Activated naive CD4-positive, alpha-beta T cell treated with anti-CD3 and anti-CD28 coated beads, Interleukin-2, amount 50 U/mL, for 72 hours (primary cell): ENCODE measurements at regions not wholly inside any gene's neighbourhood (a gene's known extent, or its start where the extent isn't known, plus 50 kb on each side); places are given as distances from the start of the nearest gene placed in this dataset.

ENCODE experiments used
- ATAC-seq, 2 donors: fragments of 150-1000 bp; cut with Tn5 transposase; 2 replicates each; pipeline ENCODE4 v1.10.0; 2021; ENCODE audit warnings: mild to moderate bottlenecking in 2 of 2, moderate library complexity in 2 of 2
- DNase-seq, 2 donors: peaks; one replicate each; pipeline ENCODE4 v3.0.0; 2021 to 2022; ENCODE audit warnings: low spot score in 2 of 2
- H3K27ac Mint-ChIP-seq, 2 donors: one replicate each; pipeline ENCODE4 v1.8.0; 2022; ENCODE audit warnings: mild to moderate bottlenecking in 2 of 2, mixed read lengths in 2 of 2
- H3K36me3 Mint-ChIP-seq, 2 donors: one replicate each; pipeline ENCODE4 v1.8.0; 2022; ENCODE audit warnings: mixed read lengths in 2 of 2
- H3K9me3 Mint-ChIP-seq, 2 donors: one replicate each; pipeline ENCODE4 v1.8.0; 2022; ENCODE audit warnings: mixed read lengths in 2 of 2

- ATAC-seq (peak in 1 of 2 donors; percentile 77), DNase-seq (no peak)
- peak overlapping the region in 1 of 2 donors; percentile 27 for H3K27ac Mint-ChIP-seq
- peaks cover 7% of the 10 kb centered on the region in 2 donors for H3K9me3 Mint-ChIP-seq
- peaks cover 5 to 6% of the 10 kb centered on the region in 2 donors for H3K36me3 Mint-ChIP-seq
Measured at GRCh38 chr22:44634426-44635321, 67.3 kb upstream of the PRR5 start.

DNA sequence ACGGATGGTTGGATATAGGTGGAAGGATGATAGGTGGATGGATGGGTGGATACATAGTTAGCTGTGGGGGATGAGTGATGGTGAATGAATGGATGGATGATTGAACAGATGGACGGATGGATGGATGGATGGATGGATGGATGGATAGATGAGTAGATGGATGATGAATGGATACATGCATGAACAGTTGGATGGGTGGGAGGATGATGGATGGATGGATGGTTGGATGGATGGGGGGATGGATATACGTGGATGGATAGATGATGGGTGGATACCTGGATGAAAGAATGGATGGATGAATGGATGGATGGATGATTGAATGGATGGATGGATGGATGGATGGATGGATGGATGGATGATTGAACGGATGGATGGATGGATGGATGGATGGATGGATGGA, 68.4 kb upstream of the PRR5 start:
- H3K9me3 Mint-ChIP-seq: peaks cover 7% of the 10 kb centered on the region in 2 donors
- no peak for ATAC-seq
- H3K27ac Mint-ChIP-seq: no peak overlapping the region
- no peak for DNase-seq
- H3K36me3 Mint-ChIP-seq: peaks cover 5 to 6% of the 10 kb centered on the region in 2 donors

DNA sequence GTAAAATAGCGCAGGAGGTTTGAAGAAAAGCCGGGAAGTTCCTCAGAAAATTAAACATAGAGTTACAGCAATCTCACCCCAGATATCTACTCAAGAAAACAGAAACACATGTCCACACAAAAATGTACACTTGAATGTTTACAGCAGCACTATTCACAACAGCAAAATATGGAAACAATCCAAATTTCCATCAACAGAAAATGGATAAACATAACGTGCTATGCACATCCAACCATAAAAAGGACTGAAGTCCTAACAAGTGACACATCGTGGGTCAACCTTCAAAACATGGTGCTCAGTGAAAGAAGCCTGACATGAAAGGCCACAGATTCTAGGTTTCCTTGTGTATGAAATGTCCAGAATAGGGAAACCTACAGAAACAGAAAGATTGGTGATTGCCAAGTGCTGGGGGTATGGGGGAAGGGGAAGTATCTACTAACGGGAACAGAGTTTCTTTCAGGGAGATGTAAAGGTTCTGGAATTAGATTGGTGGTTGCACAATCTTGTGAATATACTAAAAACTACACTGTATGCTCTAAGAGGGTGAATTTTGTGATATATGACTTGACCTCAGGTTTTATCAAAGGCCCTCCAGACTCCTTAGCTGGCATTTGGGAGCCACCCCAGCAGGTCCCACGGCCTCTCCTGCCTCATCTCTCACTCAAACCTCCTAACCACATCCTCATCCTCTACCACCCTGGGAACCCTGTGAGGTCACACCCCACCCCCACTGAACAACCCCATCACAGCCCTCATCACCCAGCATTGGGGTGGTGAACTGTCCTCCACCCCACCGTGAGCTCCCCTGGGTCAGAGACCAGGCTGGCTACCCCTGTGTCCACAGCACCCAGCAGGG, 69.2 kb upstream of the PRR5 start:
- ATAC-seq (peak in 1 of 2 donors; percentile 42), DNase-seq (no peak)
- H3K9me3 Mint-ChIP-seq: peaks cover 7% of the 10 kb centered on the region in 2 donors
- H3K36me3 Mint-ChIP-seq: peaks cover 5 to 6% of the 10 kb centered on the region in 2 donors
- no peak overlapping the region for H3K27ac Mint-ChIP-seq

DNA sequence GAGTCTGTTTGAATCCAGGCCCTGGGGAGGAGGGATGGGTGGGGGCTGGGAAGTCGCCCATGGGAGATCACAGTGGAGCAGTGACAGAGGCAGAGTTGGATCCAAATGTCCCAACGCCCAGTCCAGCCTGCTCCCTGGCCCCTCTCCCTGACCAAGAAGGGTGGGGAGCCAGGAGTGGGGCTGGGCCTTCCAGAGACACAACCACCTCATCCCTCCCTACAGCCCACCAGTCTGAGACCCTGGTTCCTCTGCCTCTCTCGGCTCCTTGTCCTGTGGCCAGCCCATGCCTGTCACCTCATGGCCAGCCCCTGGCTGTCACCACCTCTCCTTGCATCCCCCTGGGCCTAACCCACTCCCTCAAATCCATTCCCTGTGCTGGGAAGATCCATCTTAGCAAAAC, 71.2 kb upstream of the PRR5 start:
- no peak for DNase-seq
- Mint-ChIP-seq H3K27ac (no peak overlapping the region), H3K36me3 (peaks cover 5 to 6% of the 10 kb centered on the region in 2 donors), H3K9me3 (peaks cover 7% of the 10 kb centered on the region in 2 donors)
- no peak for ATAC-seq

DNA sequence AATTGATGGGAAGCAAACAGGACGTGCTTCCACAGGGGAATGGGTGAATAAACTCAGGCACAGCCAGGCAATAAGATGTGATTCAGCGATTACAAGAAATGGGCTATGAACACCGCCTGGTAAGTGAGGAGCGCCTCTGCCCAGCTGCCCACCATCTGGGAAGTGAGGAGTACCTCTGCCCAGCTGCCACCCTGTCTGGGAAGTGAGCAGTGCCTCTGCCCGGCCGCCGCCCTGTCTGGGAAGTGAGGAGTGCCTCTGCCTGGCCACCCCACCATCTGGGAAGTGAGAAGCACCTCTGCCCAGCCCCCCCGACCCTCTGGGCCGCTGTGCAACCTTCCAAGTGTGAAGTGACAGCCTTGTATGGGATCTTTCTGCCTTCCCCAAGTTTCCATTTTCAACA, 73.2 kb upstream of the PRR5 start:
- DNase-seq (no peak), ATAC-seq (no peak)
- H3K36me3 Mint-ChIP-seq: peaks cover 5 to 6% of the 10 kb centered on the region in 2 donors
- H3K9me3 Mint-ChIP-seq: peaks cover 7% of the 10 kb centered on the region in 2 donors
- H3K27ac Mint-ChIP-seq: peak overlapping the region in 1 of 2 donors; percentile 90

DNA sequence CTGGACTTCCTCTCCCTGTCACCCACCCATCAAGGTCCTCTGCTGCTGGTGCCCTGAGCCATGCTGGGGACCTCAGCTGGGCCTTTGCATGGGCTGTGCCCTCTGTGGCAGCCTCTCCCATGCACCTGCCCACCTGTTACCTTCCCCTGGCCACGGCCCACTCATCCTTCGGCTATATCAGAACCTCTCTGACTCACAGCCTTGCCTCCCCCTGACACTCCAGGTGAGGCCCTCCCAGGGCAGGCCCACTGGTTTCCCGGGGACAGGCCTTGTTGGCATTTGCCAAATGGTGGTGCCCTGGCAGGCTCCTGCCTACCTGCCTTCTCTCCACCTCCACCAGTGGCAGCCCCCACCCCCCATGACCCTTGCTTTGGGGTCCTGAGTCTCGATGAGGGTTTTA, 73.7 kb upstream of the PRR5 start:
- H3K36me3 Mint-ChIP-seq: peaks cover 5 to 6% of the 10 kb centered on the region in 2 donors
- peaks cover 7% of the 10 kb centered on the region in 2 donors for H3K9me3 Mint-ChIP-seq
- DNase-seq: no peak
- H3K27ac Mint-ChIP-seq: no peak overlapping the region
- ATAC-seq: no peak

DNA sequence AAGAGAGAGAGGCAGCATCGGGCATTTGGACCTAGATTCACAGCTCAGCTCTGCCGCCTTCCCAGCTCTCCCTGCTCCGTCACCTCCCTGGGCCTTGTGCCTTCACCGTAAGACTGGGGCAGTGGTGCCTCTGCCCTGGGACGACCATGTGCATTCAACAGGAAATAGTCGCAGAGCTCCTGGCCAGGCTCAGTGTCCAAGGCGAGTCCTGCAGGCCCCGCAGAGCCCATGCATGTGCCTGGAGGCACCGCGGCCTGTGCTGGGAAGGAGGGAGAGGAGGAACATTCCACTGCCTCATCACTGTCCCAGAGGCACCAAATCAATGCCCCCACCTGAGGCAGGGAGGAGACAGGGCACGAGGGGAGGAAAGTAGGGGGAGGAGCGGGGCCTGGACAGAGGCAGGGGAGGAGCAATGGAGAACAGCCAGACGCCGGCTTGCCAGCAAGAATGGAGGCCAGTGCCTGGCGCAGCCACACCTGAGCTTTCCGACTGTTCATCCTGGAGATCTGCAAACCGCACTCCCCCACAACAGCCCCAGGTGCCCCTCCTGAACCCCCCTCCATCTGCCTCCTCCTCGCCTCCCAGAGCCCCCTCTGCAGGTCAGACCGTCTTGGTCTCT, 74.4 kb upstream of the PRR5 start:
- Mint-ChIP-seq H3K36me3 (peaks cover 5 to 6% of the 10 kb centered on the region in 2 donors), H3K9me3 (peaks cover 7% of the 10 kb centered on the region in 2 donors), H3K27ac (no peak overlapping the region)
- DNase-seq (no peak), ATAC-seq (no peak)

- Mint-ChIP-seq H3K9me3 (peaks cover 2 to 3% of the 10 kb centered on the region in 2 donors), H3K36me3 (peaks cover 2% of the 10 kb centered on the region in 2 donors), H3K27ac (no peak overlapping the region)
- DNase-seq: peak; percentile 76 to 81
- peak; percentile 86 to 87 for ATAC-seq
Measured at GRCh38 chr22:44625981-44626687, 75.9 kb upstream of the PRR5 start.

DNA sequence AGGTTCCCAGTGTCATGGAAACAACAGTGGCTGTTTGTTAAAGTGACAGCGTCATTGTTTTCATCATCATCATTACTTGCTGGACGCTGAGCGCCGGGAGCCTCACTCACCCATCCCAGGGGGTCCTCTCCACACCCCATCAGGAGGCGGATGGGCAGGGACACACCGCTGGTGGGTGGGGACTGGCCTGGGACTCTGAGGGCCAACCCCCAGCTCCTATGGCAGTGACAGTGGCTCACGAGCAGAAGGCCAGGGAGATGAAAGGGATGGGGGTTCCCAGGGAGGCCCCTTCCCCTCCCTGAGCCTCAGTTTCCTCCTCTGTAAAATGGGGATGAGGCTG, 76.6 kb upstream of the PRR5 start:
- DNase-seq: no peak
- H3K9me3 Mint-ChIP-seq: no peaks in the 10 kb centered on the region
- H3K36me3 Mint-ChIP-seq: no peaks in the 10 kb centered on the region
- H3K27ac Mint-ChIP-seq: no peak overlapping the region
- no peak for ATAC-seq

DNA sequence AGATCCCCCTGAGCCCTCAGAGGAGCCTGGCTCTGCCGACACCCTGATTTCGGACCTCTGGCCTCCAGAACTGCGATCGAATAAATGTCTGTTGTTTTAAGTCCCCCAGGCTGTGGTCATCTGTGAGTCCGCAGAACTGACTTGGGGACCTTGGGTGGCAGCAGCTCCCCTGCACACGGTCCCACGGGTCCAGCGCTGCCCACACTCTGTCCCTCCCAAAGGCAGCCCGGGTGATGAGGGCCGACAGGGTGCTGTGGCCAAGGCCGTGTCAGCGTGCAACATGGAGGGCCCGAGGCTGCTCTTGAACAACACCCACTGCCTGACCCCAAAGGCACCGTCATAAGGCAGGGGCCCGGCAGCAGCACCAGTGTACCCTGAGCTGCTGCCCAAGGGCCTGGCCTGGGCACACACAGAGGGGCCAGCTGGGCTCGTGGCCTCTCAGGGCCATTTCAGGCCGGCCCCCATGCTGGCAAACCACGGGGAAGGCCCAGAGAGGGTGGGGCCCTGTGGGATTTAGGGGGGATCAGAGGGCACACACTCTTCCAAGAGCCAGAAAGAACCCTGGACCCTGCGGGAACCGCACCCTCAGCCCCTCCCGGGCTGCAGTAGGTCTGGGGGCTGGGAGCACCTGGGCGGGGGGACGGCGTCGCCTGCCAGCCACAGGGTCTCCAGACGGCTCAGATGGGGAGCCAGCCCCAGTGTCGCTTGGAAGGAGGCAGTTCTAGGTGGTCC, 77.1 kb upstream of the PRR5 start:
- H3K27ac Mint-ChIP-seq: no peak overlapping the region
- no peaks in the 10 kb centered on the region for H3K9me3 Mint-ChIP-seq
- no peaks in the 10 kb centered on the region for H3K36me3 Mint-ChIP-seq
- no peak for ATAC-seq
- no peak for DNase-seq

GRCh38 chr22:44623771-44624510, 78.1 kb upstream of the PRR5 start:
- ATAC-seq (no peak), DNase-seq (no peak)
- H3K9me3 Mint-ChIP-seq: no peaks in the 10 kb centered on the region
- peak overlapping the region in 1 of 2 donors; percentile 75 for H3K27ac Mint-ChIP-seq
- H3K36me3 Mint-ChIP-seq: no peaks in the 10 kb centered on the region

- ATAC-seq (no peak), DNase-seq (no peak)
- no peaks in the 10 kb centered on the region for H3K36me3 Mint-ChIP-seq
- peak overlapping the region in 1 of 2 donors; percentile 50 for H3K27ac Mint-ChIP-seq
- no peaks in the 10 kb centered on the region for H3K9me3 Mint-ChIP-seq
Measured at GRCh38 chr22:44622679-44623078, 79.3 kb upstream of the PRR5 start.

- Mint-ChIP-seq H3K36me3 (no peaks in the 10 kb centered on the region), H3K27ac (no peak overlapping the region), H3K9me3 (no peaks in the 10 kb centered on the region)
- ATAC-seq (no peak), DNase-seq (no peak)
Measured at GRCh38 chr22:44622147-44622427, 79.9 kb upstream of the PRR5 start.

DNA sequence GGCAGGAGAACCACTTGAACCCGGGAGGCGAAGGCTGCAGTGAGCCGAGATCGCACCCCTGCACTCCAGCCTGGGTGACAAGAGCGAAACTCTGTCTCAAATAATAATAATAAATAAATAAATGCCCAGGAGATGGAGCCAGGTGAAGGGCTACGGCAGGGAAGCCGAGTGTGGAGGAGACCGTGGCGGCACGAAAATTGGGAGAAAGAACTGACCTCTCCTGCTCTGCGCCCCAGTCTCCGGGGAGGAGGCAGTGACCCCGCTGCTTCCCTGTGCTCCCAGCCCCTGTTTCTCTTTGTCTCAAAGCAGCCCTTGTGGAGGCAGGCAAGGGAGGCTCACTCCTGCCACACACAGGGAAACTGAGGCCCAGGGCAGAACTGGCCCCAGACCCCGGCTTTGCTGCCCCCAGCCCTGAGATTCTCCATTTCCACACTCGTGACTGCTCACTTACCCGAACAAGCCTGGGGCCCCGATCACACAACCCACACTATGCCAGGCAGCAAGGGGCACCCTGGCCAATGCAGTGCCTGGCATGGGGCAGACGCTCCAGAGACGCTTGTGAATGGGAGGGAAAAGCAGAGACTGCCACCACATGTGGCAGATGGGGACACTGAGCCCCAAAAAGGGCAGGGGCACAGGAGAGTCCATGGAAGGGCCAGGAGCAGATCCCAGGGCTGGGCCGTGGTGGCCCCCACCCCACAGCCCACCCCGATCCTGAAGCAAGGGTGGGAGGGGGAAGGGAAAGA, 80.4 kb upstream of the PRR5 start:
- DNase-seq (no peak), ATAC-seq (no peak)
- H3K36me3 Mint-ChIP-seq: no peaks in the 10 kb centered on the region
- H3K9me3 Mint-ChIP-seq: no peaks in the 10 kb centered on the region
- H3K27ac Mint-ChIP-seq: no peak overlapping the region

DNA sequence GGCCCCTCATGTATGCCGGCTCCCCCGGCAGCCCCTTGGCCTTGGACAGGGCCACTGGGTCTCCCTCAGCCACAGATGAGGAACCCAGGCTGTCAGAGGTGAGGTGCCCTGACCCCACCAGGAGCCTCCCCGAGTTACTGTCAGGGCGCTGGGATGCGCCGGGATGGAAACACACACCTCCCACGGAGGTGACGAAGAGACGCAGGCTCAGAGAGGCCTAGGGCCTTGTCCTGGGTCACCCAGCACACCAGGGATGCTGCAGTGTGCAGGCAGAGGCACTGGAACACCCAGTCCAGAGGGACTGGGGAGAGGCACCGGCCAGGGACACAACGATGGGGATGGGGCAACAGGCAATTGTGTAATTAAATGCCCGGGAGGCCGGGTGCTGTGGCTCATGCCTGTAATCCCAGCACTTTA, 81.2 kb upstream of the PRR5 start:
- DNase-seq: no peak
- Mint-ChIP-seq H3K27ac (no peak overlapping the region), H3K36me3 (no peaks in the 10 kb centered on the region), H3K9me3 (no peaks in the 10 kb centered on the region)
- no peak for ATAC-seq
